ENCODE measurements at regions not wholly inside any gene's neighbourhood (a gene's known extent, or its start where the extent isn't known, plus 50 kb on each side); places are given as distances from the start of the nearest gene placed in this dataset.

- TF ChIP-seq, protein P1, sequence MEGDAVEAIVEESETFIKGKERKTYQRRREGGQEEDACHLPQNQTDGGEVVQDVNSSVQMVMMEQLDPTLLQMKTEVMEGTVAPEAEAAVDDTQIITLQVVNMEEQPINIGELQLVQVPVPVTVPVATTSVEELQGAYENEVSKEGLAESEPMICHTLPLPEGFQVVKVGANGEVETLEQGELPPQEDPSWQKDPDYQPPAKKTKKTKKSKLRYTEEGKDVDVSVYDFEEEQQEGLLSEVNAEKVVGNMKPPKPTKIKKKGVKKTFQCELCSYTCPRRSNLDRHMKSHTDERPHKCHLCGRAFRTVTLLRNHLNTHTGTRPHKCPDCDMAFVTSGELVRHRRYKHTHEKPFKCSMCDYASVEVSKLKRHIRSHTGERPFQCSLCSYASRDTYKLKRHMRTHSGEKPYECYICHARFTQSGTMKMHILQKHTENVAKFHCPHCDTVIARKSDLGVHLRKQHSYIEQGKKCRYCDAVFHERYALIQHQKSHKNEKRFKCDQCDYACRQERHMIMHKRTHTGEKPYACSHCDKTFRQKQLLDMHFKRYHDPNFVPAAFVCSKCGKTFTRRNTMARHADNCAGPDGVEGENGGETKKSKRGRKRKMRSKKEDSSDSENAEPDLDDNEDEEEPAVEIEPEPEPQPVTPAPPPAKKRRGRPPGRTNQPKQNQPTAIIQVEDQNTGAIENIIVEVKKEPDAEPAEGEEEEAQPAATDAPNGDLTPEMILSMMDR (IDR thresholded peaks at IDR 0.05; ENCODE audit: poor library complexity) = no peak
- TF ChIP-seq EZH2phosphoT487 (IDR thresholded peaks at IDR 0.05; ENCODE audit: low read depth, severe bottlenecking, unreplicated experiment) = no peak
Measured at GRCh38 chr5:104370523-104370922, 807.9 kb upstream of the NUDT12 start.
